HT-29 (cell line): ENCODE measurements at regions not wholly inside any gene's neighbourhood (a gene's known extent, or its start where the extent isn't known, plus 50 kb on each side); places are given as distances from the start of the nearest gene placed in this dataset.

Experiments
- small RNA-seq: library from RNA; depleted of rRNA; stranded (forward); fragments of <200 nt; gene quantifications from one replicate; pipeline ENCODE3, GENCODE V24; 2014

Small RNAs in the stretch of these regions (small RNA-seq; reads per million reads assigned to genes)
- 1.4 reads per million, percentile 50 among the genes with 10 or more reads in this experiment for gene RF00012
